ENCODE measurements at regions not wholly inside any gene's neighbourhood (a gene's known extent, or its start where the extent isn't known, plus 50 kb on each side); places are given as distances from the start of the nearest gene placed in this dataset.

- DNase-seq (ENCODE audit: low spot score in 2 of 2, unreplicated experiment in 2 of 2): peak; percentile 95 to 97
- Mint-ChIP-seq H3K4me3 (peak overlapping the region; percentile 73), H3K9me3 (no peaks in the 10 kb centered on the region), H3K4me1 (peaks cover 36% of the 10 kb centered on the region), H3K36me3 (peaks cover 2% of the 10 kb centered on the region), H3K27me3 (ENCODE audit: low read depth) (peaks cover 13% of the 10 kb centered on the region), H3K27ac (peak overlapping the region; percentile 92)
- no peak for TF ChIP-seq CTCF (IDR thresholded peaks at IDR 0.05; ENCODE audit: unreplicated experiment)
Observed at GRCh38 chr3:72447059-72447946, 400.9 kb downstream of the SHQ1 start.

- no peak for TF ChIP-seq CTCF (IDR thresholded peaks at IDR 0.05; ENCODE audit: unreplicated experiment)
- Mint-ChIP-seq H3K27me3 (ENCODE audit: low read depth) (peaks cover 6% of the 10 kb centered on the region), H3K27ac (peak within 1 kb of the TSS; percentile 99), H3K4me1 (peaks cover 43% of the 10 kb centered on the region), H3K9me3 (no peaks in the 10 kb centered on the region), H3K36me3 (peaks cover 2% of the 10 kb centered on the region), H3K4me3 (peak within 1 kb of the TSS; percentile 99)
- DNase-seq (ENCODE audit: low spot score in 2 of 2, unreplicated experiment in 2 of 2): peak in 1 of 2 experiments; percentile 74
Observed at GRCh38 chr3:72446218-72447058, 401.8 kb downstream of the SHQ1 start, which contains the start of gene RYBP. RYBP (minus strand) TSS chr3:72446621.

GRCh38 chr3:72445827-72446217 lies 402.4 kb downstream of the SHQ1 start:
- no peak for DNase-seq (ENCODE audit: low spot score in 2 of 2, unreplicated experiment in 2 of 2)
- H3K27me3 Mint-ChIP-seq (ENCODE audit: low read depth): no peaks in the 10 kb centered on the region
- no peak for TF ChIP-seq CTCF (IDR thresholded peaks at IDR 0.05; ENCODE audit: unreplicated experiment)
- peak overlapping the region; percentile 99 for H3K4me3 Mint-ChIP-seq
- peaks cover 43% of the 10 kb centered on the region for H3K4me1 Mint-ChIP-seq
- peak overlapping the region; percentile 99 for H3K27ac Mint-ChIP-seq
- H3K36me3 Mint-ChIP-seq: peaks cover 2% of the 10 kb centered on the region
- no peaks in the 10 kb centered on the region for H3K9me3 Mint-ChIP-seq

DNA sequence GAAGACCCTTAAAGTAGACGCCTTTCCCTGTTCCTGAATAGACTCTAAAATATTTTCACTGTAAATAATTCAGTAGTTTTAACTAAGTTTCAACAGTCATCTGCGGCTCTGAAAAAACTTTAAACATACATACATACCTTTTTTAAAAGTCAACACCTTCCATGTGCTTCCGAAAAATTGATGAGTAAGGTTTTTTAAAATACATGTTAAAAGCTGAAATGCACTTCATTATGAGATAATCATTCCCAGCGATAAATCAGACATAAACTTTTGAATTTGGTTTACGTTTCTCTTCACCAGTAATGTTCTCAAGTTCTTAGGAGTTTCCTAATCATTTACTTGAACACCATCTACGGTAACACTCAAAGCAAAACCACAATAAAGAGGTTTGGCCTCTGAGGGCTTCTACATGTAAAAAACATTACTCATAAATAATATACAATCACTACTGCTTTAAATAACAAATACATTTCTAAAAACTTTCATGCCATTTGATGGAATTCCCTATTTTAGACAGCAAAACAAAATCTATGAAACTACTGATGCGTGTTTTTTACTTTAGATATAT lies 403.5 kb downstream of the SHQ1 start:
- peaks cover 44% of the 10 kb centered on the region for H3K4me1 Mint-ChIP-seq
- H3K27ac Mint-ChIP-seq: no peak overlapping the region

More for the DNA sequence above, 403.5 kb downstream of the SHQ1 start:
- H3K4me3 Mint-ChIP-seq: peak overlapping the region; percentile 99
- TF ChIP-seq CTCF (IDR thresholded peaks at IDR 0.05; ENCODE audit: unreplicated experiment): no peak
- no peak for DNase-seq (ENCODE audit: low spot score in 2 of 2, unreplicated experiment in 2 of 2)
- H3K36me3 Mint-ChIP-seq: peaks cover 4% of the 10 kb centered on the region
- no peaks in the 10 kb centered on the region for H3K9me3 Mint-ChIP-seq
- no peaks in the 10 kb centered on the region for H3K27me3 Mint-ChIP-seq (ENCODE audit: low read depth)
